Mucosa of descending colon (tissue), 3 donors: ENCODE measurements at regions not wholly inside any gene's neighbourhood (a gene's known extent, or its start where the extent isn't known, plus 50 kb on each side); places are given as distances from the start of the nearest gene placed in this dataset.
"Not testable (repeated sequence)": the region's sequence is repeated elsewhere in the genome, so short reads cannot be mapped to it uniquely, and the experiment has no call there.

Experiments
- ATAC-seq: fragments of 200-7000 bp; cut with Tn5 transposase; one replicate; pipeline ENCODE4 v1.9.1; 2020; ENCODE audit warnings: mild to moderate bottlenecking, moderate library complexity
- DNase-seq, 3 donors: peaks; one replicate each; pipeline ENCODE4 v3.0.0-alpha.2; 2020
- H3K36me3 ChIP-seq: fragments of 200-600 bp; one replicate; pipeline ENCODE4 v1.8.0; 2021; ENCODE audit warnings: low read depth, mild to moderate bottlenecking
- H3K4me1 ChIP-seq: fragments of 200-600 bp; one replicate; pipeline ENCODE4 v1.8.0; 2021; ENCODE audit warnings: low read depth, mild to moderate bottlenecking
- H3K4me3 ChIP-seq: fragments of 200-600 bp; one replicate; pipeline ENCODE4 v1.8.0; 2021; ENCODE audit warnings: mild to moderate bottlenecking
- H3K9me3 ChIP-seq: fragments of 200-600 bp; one replicate; pipeline ENCODE4 v1.8.0; 2021; ENCODE audit warnings: mild to moderate bottlenecking
- CTCF ChIP-seq: fragments of 200-600 bp; IDR thresholded peaks from one replicate; pipeline ENCODE4 v1.8.0; 2022; ENCODE audit warnings: antibody characterized with exemption, mild to moderate bottlenecking
- intact Hi-C, 2 donors: fragments of 100-400 bp; cut with DNase I in 1 of 2; cut with micrococcal nuclease in 1 of 2; formaldehyde crosslinking; loops; one replicate each; pipeline versions ENCODE4 v1.11.0 to v1.11.1; 2022; cut with DNase I, micrococcal nuclease
- donor health status: DM: no; HTN: no; CAD: no; lungs with moderate emphysema.
- donor health status: DM: no; HTN: no; CAD: no.
- donor health status: DM: no; HTN: yes; CAD: no.

DNA sequence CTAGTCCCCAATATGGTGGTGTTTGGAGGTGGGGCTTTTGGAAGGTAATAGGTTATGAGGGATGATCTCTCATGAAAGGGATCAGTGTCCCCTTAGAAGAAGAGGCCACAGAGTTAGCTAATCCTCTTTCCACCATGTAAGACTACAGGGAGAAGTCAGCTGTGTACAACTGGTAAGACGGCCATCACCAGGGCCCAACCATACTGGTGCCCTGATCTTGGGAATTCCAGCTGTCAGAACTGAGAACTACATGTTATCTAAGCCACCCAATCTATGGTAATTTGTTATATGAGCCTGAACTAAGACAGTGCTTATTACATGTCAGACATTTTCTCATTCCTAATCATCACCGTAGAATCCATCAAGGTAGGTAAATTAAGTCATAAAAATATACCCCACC is 77.7 kb upstream of the ZNF217 start:
- Histone ChIP-seq H3K4me1 (peaks cover 13% of the 10 kb centered on the region), H3K36me3 (no peaks in the 10 kb centered on the region), H3K9me3 (no peaks in the 10 kb centered on the region), H3K4me3 (no peak overlapping the region)
- TF ChIP-seq CTCF: no peak
- ATAC-seq (peak; percentile 28), DNase-seq (no peak)
- intact Hi-C loops: no loop called here

DNA sequence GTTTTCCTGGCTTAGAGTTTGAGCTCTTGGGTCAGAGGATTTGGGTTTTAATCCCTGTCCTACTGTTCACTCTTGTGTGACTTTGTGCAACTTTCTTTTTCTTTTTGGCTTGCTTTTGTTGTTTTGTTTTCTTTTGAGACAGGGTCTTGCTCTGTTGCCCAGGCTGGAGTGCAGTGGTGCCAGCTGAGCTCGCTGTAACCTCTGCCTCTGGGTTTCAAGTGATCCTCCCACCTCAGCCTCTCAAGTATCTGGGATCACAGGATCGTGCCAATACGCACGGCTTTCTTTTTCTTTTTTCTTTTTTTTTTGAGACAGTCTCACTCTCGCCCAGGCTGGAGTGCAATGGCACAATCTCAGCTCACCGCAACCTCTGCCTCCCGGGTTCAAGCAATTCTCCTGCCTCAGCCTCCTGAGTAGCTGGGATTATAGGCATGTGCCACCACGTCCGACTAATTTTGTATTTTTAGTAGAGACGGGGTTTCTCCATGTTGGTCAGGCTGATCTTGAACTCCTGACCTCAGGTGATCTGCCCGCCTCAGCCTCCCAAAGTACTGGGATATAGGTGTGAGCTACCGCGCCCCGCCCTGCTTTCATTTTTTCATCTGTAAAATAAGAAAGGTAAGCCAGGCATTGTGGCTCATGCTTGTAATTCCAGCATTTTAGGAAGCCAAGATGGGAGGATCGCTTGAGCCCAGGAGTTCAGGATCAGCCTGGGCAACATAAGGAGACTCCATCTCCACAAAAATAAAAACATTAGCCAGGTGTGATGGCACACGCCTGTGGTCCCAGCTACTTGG is 76.1 kb upstream of the ZNF217 start:
- H3K36me3 ChIP-seq, H3K4me3 ChIP-seq, H3K9me3 ChIP-seq, intact Hi-C loops: not testable (repeated sequence)
- H3K4me1 ChIP-seq: peaks cover 13% of the 10 kb centered on the region
- DNase-seq (peak in 2 of 3 donors; percentile 43 to 49), ATAC-seq (peak; percentile 14)

DNA sequence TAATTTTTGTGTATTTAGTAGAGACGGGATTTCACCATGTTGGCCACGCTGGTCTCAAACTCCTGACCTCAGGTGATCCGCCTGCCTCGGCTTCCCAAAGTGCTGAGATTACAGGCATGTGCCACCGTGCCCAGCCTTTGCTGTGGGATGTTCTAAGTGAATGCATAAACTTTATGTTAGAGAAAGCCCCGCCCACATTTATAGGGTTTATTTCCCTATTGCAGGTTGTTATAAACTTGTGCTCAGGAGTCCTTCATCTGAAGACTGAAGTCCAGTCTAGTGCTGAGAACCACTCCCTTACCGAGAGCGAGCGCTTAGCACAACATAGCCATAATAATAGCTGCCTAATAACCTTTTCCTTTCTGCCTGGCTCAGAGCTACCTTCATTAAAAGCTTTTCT is 75.4 kb upstream of the ZNF217 start:
- no peak for TF ChIP-seq CTCF
- H3K9me3 ChIP-seq: no peaks in the 10 kb centered on the region
- ATAC-seq (peak; percentile 99), DNase-seq (peak; percentile 69 to 89 (median 74))
- intact Hi-C loops: no loop called here
- no peaks in the 10 kb centered on the region for H3K36me3 ChIP-seq
- H3K4me3 ChIP-seq: no peak overlapping the region
- peaks cover 13% of the 10 kb centered on the region for H3K4me1 ChIP-seq

GRCh38 chr20:53666144-53666543 is 72.5 kb upstream of the ZNF217 start:
- H3K9me3 ChIP-seq: no peaks in the 10 kb centered on the region
- DNase-seq: no peak
- intact Hi-C loops: no loop called here
- no peak overlapping the region for H3K4me3 ChIP-seq
- no peak for ATAC-seq
- H3K36me3 ChIP-seq: no peaks in the 10 kb centered on the region
- peaks cover 16% of the 10 kb centered on the region for H3K4me1 ChIP-seq
- no peak for TF ChIP-seq CTCF

DNA sequence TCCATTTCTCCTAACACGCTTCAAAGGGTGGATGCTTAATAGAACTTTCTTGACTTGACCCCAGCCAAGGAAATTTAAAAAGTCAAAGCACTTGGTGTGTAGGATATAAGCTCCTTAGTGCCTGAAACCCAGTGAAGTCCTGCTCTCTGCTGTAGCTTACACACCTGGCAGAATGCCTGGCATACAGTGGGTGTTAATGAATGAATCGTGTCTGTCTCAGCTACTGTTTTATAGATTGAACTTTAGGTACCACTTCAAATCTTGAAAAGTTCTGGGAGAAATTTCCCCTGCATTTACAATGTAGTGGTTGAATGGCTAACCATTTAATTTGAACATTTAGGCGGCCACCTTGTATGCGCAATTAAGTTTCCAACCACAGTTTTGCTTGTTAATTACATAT is 70.5 kb upstream of the ZNF217 start:
- intact Hi-C loops: no loop called here
- TF ChIP-seq CTCF: no peak
- Histone ChIP-seq H3K36me3 (no peaks in the 10 kb centered on the region), H3K4me3 (no peak overlapping the region), H3K9me3 (no peaks in the 10 kb centered on the region), H3K4me1 (peaks cover 15% of the 10 kb centered on the region)
- DNase-seq (peak in 1 of 3 donors; percentile 69), ATAC-seq (no peak)

GRCh38 chr20:53663521-53663920 is 69.9 kb upstream of the ZNF217 start:
- ATAC-seq, DNase-seq, H3K36me3 ChIP-seq, H3K9me3 ChIP-seq, H3K4me3 ChIP-seq, intact Hi-C loops: not testable (repeated sequence)
- H3K4me1 ChIP-seq: peaks cover 15% of the 10 kb centered on the region

DNA sequence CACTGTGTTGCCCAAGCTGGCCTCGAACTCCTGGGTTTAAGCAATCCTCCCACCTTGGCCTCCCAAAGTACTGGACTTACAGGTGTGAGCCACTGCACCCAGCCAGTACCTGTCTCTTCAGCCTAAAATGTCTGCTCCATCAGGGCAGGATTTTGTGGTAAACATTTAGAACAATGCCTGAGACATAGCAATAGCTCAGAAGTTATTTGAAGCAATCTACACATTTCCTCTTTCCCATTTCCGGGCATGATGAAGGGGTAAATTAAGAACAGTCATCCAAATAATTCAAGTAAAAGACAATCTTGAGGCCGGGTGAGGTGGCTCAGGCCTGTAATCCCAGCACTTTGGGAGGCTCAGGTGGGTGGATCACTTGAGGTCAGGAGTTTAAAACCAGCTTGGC is 69.0 kb upstream of the ZNF217 start:
- DNase-seq: no peak
- peaks cover 15% of the 10 kb centered on the region for H3K4me1 ChIP-seq
- intact Hi-C loops: no loop called here
- H3K36me3 ChIP-seq: no peaks in the 10 kb centered on the region
- H3K4me3 ChIP-seq: no peak overlapping the region
- H3K9me3 ChIP-seq: no peaks in the 10 kb centered on the region
- ATAC-seq: no peak
- TF ChIP-seq CTCF: no peak
